Heart right ventricle (tissue), 16 donors: ENCODE measurements at regions not wholly inside any gene's neighbourhood (a gene's known extent, or its start where the extent isn't known, plus 50 kb on each side); places are given as distances from the start of the nearest gene placed in this dataset.
"Not testable (repeated sequence)": the region's sequence is repeated elsewhere in the genome, so short reads cannot be mapped to it uniquely, and the experiment has no call there.

ENCODE experiments used
- ATAC-seq, 8 donors: fragments of 200-7000 bp; cut with Tn5 transposase; one replicate each; pipeline ENCODE4 v1.9.1; 2020; ENCODE audit warnings: mild to moderate bottlenecking in 8 of 8, moderate library complexity in 8 of 8, moderate number of reproducible peaks in 1 of 8
- DNase-seq, 2 donors: peaks; one replicate each; pipeline ENCODE4 v3.0.0-alpha.2; 2020
- H3K27ac ChIP-seq, 10 donors: fragments of 200-600 bp; sonication (generic) in 2 of 10; one replicate each; pipeline versions ENCODE4 v1.5.0 to v1.8.0; 2020 to 2022; ENCODE audit warnings: mild to moderate bottlenecking in 3 of 10
- H3K27me3 ChIP-seq, 7 donors: fragments of 200-600 bp; one replicate each; pipeline ENCODE4 v1.8.0; 2021 to 2022; ENCODE audit warnings: mild to moderate bottlenecking in 2 of 7
- H3K36me3 ChIP-seq, 9 donors: fragments of 200-600 bp; sonication (generic) in 1 of 9; one replicate each; pipeline versions ENCODE4 v1.5.0 to v1.8.0; 2020 to 2022; ENCODE audit warnings: mild to moderate bottlenecking in 2 of 9
- H3K4me1 ChIP-seq, 9 donors: fragments of 200-600 bp; sonication (generic) in 1 of 9; one replicate each; pipeline versions ENCODE4 v1.5.0 to v1.8.0; 2020 to 2022; ENCODE audit warnings: mild to moderate bottlenecking in 4 of 9
- H3K4me3 ChIP-seq, 10 donors: fragments of 200-600 bp; sonication (generic) in 2 of 10; one replicate each; pipeline versions ENCODE4 v1.5.0 to v1.8.0; 2020 to 2022; ENCODE audit warnings: mild to moderate bottlenecking in 7 of 10, moderate library complexity in 2 of 10
- H3K9me3 ChIP-seq, 11 donors: fragments of 200-600 bp in 10 of 11; sonication (generic) in 2 of 11; one replicate each; pipeline versions ENCODE4 v1.5.0 to v1.8.0; 2013 to 2022; ENCODE audit warnings: mild to moderate bottlenecking in 2 of 11, control low read depth in 1 of 11, moderate library complexity in 1 of 11
- WGBS, 2 donors: extraction: QIAGEN DNeasy Blood & Tissue Kit; methylation state at CpG; one replicate each; pipeline ENCODE4 v1.1.7; 2013; ENCODE audit warnings: inconsistent platforms in 1 of 2; 5-methylcytosine and 5-hydroxymethylcytosine counted together
- intact Hi-C, 10 donors: fragments of 100-400 bp; cut with DNase I; formaldehyde crosslinking; loops; one replicate each; pipeline versions ENCODE4 v1.11.1 to v1.14.2; 2022
- TF ChIP-seq, protein P1 (sequence below), 9 donors: fragments of 200-600 bp; sonication (generic) in 2 of 9; IDR thresholded peaks; one replicate each; pipeline versions ENCODE4 v1.5.0 to v1.8.0; 2021 to 2022; ENCODE audit warnings: antibody characterized with exemption in 9 of 9, mild to moderate bottlenecking in 5 of 9, moderate library complexity in 1 of 9
- donor health status: Arrhythmogenic right ventricular cardiomyopathy.
- donor health status: ischemic (EF 13 %, LVEDD 7.1; RV severe dilation, severe dysfunction).
- donor health status: healthy with polysubstance abuse.
- donor health status: DM: no; HTN: yes; CAD: no.
- donor health status: DM: no; HTN: no; CAD: no.
- donor health status: ischemic (EF 25% LVEDD 6.9; RV normal size, moderate dysfunction).
- donor health status: ischemic (EF 25% LVEDD 5.7; RV mildly dilated, moderate dysfunction).
- donor health status: healthy.
- donor health status: DM: yes; HTN: yes; CAD: no.
- donor health status: Ischemic cardiomyopathy.
- donor health status: ischemic (EF 35%, LVEDD 5.7; RV mildly dilated, moderate dysfunction).
- donor health status: nonischemic (EF 11% LVEDD 7.7; RV severe dilation, severe dysfunction).
- donor health status: DM: yes; HTN: yes; CAD: no.
- donor health status: PGD.
- donor health status: ischemic (EF 29% LVEDD 5.4; RV normal size, mild dysfunction).
- donor health status: nonischemic (EF 23%, LVEDD 6.1; RV moderate dilation, normal function).

DNA sequence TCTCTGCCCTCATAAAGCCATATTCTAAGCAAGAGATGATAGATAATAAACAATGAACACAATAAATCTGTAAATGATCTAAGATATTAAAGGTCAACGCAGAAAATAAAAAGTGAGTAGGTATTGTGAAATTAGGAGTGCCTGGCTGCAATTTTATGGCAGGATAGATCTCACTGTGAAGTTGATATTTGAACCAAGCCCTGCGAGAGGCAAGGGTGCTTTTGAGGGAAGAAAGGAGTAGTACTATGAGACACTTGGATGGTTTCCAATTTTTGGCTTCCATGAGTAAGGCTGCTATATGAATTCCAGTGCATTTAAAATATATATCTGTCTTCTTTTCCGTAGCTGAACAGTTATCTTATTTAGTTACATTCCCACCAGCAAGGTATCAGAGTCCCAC lies 720.0 kb upstream of the CNTN5 start:
- Histone ChIP-seq H3K27me3 (no peaks in the 10 kb centered on the region), H3K4me1 (no peaks in the 10 kb centered on the region), H3K27ac (no peak overlapping the region), H3K4me3 (no peak overlapping the region), H3K36me3 (no peaks in the 10 kb centered on the region), H3K9me3 (peaks cover 0 to 2% (median 0%) of the 10 kb centered on the region in 11 donors)
- ATAC-seq (no peak), DNase-seq (no peak)
- intact Hi-C loops: loop anchor here in 1 of 10 donors (10.0 kb wide), 1 partner anchor 1516 kb away; no protein-coding TSS in a partner anchor
- TF ChIP-seq, protein P1, sequence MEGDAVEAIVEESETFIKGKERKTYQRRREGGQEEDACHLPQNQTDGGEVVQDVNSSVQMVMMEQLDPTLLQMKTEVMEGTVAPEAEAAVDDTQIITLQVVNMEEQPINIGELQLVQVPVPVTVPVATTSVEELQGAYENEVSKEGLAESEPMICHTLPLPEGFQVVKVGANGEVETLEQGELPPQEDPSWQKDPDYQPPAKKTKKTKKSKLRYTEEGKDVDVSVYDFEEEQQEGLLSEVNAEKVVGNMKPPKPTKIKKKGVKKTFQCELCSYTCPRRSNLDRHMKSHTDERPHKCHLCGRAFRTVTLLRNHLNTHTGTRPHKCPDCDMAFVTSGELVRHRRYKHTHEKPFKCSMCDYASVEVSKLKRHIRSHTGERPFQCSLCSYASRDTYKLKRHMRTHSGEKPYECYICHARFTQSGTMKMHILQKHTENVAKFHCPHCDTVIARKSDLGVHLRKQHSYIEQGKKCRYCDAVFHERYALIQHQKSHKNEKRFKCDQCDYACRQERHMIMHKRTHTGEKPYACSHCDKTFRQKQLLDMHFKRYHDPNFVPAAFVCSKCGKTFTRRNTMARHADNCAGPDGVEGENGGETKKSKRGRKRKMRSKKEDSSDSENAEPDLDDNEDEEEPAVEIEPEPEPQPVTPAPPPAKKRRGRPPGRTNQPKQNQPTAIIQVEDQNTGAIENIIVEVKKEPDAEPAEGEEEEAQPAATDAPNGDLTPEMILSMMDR (IDR thresholded peaks at IDR 0.05): no peak
- WGBS, 2 donors: 46 to 55% methylated on average over 3 of the region's 3 CpGs

DNA sequence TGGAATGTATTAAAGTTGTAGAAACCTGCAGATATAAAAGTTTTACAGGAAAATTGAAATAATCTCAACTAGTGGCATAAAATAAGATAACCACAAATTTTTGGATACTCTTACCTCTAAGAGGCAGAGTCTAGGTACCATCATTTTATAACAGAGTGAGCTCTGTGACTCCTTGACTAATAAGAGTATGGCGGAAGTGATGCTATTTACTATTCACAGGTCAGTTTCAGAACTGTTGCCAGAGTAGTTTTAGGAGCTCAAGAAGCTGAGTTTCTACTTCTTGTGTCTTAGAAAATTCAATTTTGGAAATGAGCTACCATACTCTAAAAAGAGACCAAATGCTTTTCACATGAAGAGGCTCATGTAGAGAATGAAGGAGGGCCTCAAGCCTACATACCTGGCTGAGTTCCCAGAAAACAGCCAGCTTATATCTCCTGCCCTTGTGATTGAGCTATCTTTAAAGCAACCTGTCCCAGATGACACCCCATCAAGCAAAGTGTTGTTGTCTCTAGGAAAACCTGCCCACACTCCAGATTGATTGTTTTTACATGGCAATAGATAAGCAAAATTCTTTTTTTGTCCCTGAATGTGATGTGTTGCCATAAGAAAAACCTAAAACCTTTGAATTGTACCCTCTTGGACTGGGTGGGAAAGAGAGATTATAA lies 712.8 kb upstream of the CNTN5 start:
- H3K27me3 ChIP-seq: no peaks in the 10 kb centered on the region
- intact Hi-C loops: loop anchor here in 1 of 10 donors (10.0 kb wide), 1 partner anchor 1523 kb away; no protein-coding TSS in a partner anchor
- DNase-seq: no peak
- ATAC-seq: no peak
- no peaks in the 10 kb centered on the region for H3K9me3 ChIP-seq
- H3K36me3 ChIP-seq: no peaks in the 10 kb centered on the region
- TF ChIP-seq, protein P1 (IDR thresholded peaks at IDR 0.05): no peak
- H3K27ac ChIP-seq: no peak overlapping the region
- no peak overlapping the region for H3K4me3 ChIP-seq
- H3K4me1 ChIP-seq: no peaks in the 10 kb centered on the region
- 82 to 90% methylated on average over 1 of the region's 1 CpG for WGBS, 2 donors

DNA sequence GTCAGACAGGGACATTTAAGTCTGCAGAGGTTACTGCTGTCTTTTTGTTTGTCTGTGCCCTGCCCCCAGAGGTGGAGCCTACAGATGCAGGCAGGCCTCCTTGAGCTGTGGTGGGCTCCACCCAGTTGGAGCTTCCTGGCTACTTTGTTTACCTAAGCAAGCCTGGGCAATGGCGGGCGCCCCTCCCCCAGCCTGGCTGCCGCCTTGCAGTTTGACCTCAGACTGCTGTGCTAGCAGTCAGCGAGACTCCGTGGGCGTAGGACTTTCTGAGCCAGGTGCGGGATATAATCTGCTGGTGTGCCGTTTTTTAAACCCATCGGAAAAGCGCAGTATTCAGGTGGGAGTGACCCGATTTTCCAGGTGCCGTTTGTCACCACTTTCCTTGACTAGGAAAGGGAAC lies 690.4 kb upstream of the CNTN5 start:
- intact Hi-C loops, H3K4me3 ChIP-seq, H3K4me1 ChIP-seq, ATAC-seq, H3K27me3 ChIP-seq, H3K9me3 ChIP-seq, DNase-seq, H3K27ac ChIP-seq, H3K36me3 ChIP-seq: not testable (repeated sequence)
- 82 to 92% methylated on average over 9 to 12 of the region's 12 CpGs for WGBS, 2 donors

DNA sequence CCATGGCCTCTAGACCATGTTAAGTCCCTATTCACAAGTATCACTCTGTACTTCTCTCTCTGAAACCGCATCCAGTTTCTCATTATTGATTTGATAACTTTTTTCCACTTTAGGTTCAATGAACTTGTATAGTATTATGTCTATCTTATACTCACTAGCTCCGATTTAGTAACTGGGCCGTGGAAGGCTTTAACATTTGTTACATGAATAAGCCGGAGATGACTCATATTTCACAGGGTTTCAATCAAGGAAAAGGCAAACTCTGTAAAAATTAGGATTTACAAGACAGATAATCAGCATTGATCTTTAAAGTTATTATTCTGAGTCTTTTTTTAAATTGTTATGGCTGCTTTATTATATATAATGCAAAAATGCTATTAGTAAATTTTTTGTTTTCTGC lies 662.2 kb upstream of the CNTN5 start:
- DNase-seq (no peak), ATAC-seq (no peak)
- no peak overlapping the region for H3K4me3 ChIP-seq
- no peaks in the 10 kb centered on the region for H3K36me3 ChIP-seq
- 83 to 85% methylated on average over 4 of the region's 4 CpGs for WGBS, 2 donors
- H3K27me3 ChIP-seq: no peaks in the 10 kb centered on the region
- H3K27ac ChIP-seq: no peak overlapping the region
- H3K9me3 ChIP-seq: peaks cover 0 to 5% (median 0%) of the 10 kb centered on the region in 11 donors
- no peaks in the 10 kb centered on the region for H3K4me1 ChIP-seq
- intact Hi-C loops: no loop called here
- TF ChIP-seq, protein P1 (IDR thresholded peaks at IDR 0.05): no peak

DNA sequence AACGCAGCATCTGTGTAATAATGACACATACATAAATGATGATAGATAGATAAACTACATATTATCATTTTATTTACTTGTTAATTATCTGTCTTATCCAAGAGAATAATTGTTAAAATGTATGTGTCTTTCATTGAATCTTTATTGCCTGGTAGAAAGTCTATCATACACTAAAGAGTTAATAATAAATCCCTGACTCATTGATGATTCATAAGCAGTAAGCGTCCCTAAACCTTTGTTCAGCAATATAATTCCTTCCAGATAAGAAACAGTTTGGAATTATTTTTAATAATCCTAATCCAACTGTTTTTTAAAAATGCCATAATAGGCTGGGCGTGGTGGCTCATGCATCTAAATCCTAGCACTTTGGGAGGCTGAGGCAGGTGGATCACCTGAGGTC lies 655.6 kb upstream of the CNTN5 start:
- Histone ChIP-seq H3K4me3 (no peak overlapping the region), H3K36me3 (no peaks in the 10 kb centered on the region), H3K4me1 (no peaks in the 10 kb centered on the region), H3K27me3 (no peaks in the 10 kb centered on the region), H3K27ac (no peak overlapping the region), H3K9me3 (peaks cover 0 to 5% (median 0%) of the 10 kb centered on the region in 11 donors)
- DNase-seq: no peak
- TF ChIP-seq, protein P1 (IDR thresholded peaks at IDR 0.05): no peak
- 59 to 70% methylated on average over 3 of the region's 3 CpGs for WGBS, 2 donors
- intact Hi-C loops: no loop called here
- no peak for ATAC-seq
